Liver (tissue), 8 donors: ENCODE measurements at regions not wholly inside any gene's neighbourhood (a gene's known extent, or its start where the extent isn't known, plus 50 kb on each side); places are given as distances from the start of the nearest gene placed in this dataset.
A peak's percentile ranks its signal among the peaks of the same experiment; 100 is the strongest.

ENCODE experiments used
- DNase-seq: peaks from one replicate; pipeline ENCODE4 v3.0.0-alpha.2; 2017; ENCODE audit warnings: low spot score
- H3K27ac ChIP-seq, 2 donors: one replicate each; pipeline ENCODE4 v1.7.0; 2013; ENCODE audit warnings: inconsistent platforms in 2 of 2, low read length in 2 of 2, control low read depth in 1 of 2, low read depth in 1 of 2, mild to moderate bottlenecking in 1 of 2
- H3K27me3 ChIP-seq, 4 donors: one replicate each; pipeline versions ENCODE4 v1.6.1 to v1.7.0; 2013; ENCODE audit warnings: low read length in 3 of 4, inconsistent platforms in 1 of 4, mild to moderate bottlenecking in 1 of 4, moderate library complexity in 1 of 4; ENCODE audit not compliant: control insufficient read depth in 4 of 4, insufficient read depth in 4 of 4
- H3K36me3 ChIP-seq, 4 donors: one replicate each; pipeline versions ENCODE4 v1.6.1 to v1.7.0; 2013; ENCODE audit warnings: low read length in 3 of 4, mild to moderate bottlenecking in 3 of 4, low read depth in 1 of 4, moderate library complexity in 1 of 4; ENCODE audit not compliant: control insufficient read depth in 4 of 4, insufficient read depth in 3 of 4
- H3K4me1 ChIP-seq, 4 donors: one replicate each; pipeline versions ENCODE4 v1.6.1 to v1.7.0; 2013; ENCODE audit warnings: low read length in 3 of 4, mild to moderate bottlenecking in 3 of 4, moderate library complexity in 1 of 4; ENCODE audit not compliant: control insufficient read depth in 4 of 4, insufficient read depth in 4 of 4
- H3K4me3 ChIP-seq, 3 donors: one replicate each; pipeline versions ENCODE4 v1.6.1 to v1.7.0; 2013; ENCODE audit warnings: low read length in 3 of 3, control low read depth in 1 of 3, low read depth in 1 of 3, mild to moderate bottlenecking in 1 of 3
- H3K9ac ChIP-seq, 2 donors: one replicate each; pipeline ENCODE4 v1.7.0; 2013; ENCODE audit warnings: low read length in 2 of 2, mild to moderate bottlenecking in 2 of 2, moderate library complexity in 2 of 2, control low read depth in 1 of 2, low read depth in 1 of 2
- H3K9me3 ChIP-seq, 4 donors: one replicate each; pipeline versions ENCODE4 v1.6.1 to v1.7.0; 2013; ENCODE audit warnings: low read length in 3 of 4; ENCODE audit not compliant: control insufficient read depth in 4 of 4
- CTCF ChIP-seq: fragments of 150-350 bp; IDR thresholded peaks from 2 replicates; pipeline ENCODE4 v1.5.1; 2017; ENCODE audit warnings: improper control_type of control experiment, low read depth, low read length; ENCODE audit not compliant: missing input control
- EGR1 ChIP-seq, 2 donors: IDR thresholded peaks; 2 replicates each; pipeline ENCODE4 v1.6.1; 2016 to 2018; ENCODE audit warnings: antibody characterized with exemption in 2 of 2, low read depth in 2 of 2
- FOXA1 ChIP-seq: IDR thresholded peaks from 2 replicates; pipeline ENCODE4 v1.6.1; 2016; ENCODE audit warnings: antibody characterized with exemption
- FOXA2 ChIP-seq: IDR thresholded peaks from 2 replicates; pipeline ENCODE4 v1.6.1; 2016; ENCODE audit warnings: antibody characterized with exemption
- GABPA ChIP-seq, 2 donors: IDR thresholded peaks in 1 of 2; conservative IDR thresholded peaks in 1 of 2; 2 replicates each; pipeline ENCODE4 v1.6.1; 2016; ENCODE audit warnings: antibody characterized with exemption in 2 of 2, mild to moderate bottlenecking in 1 of 2, moderate library complexity in 1 of 2
- HNF4A ChIP-seq, 2 donors: conservative IDR thresholded peaks; 2 replicates each; pipeline ENCODE4 v1.6.1; 2016; ENCODE audit warnings: antibody characterized with exemption in 2 of 2, mild to moderate bottlenecking in 2 of 2
- HNF4G ChIP-seq: IDR thresholded peaks from 2 replicates; pipeline ENCODE4 v1.6.1; 2016; ENCODE audit warnings: antibody characterized with exemption
- JUND ChIP-seq, 2 donors: IDR thresholded peaks; 2 replicates each; pipeline ENCODE4 v1.6.1; 2016; ENCODE audit warnings: antibody characterized with exemption in 2 of 2
- NR2F2 ChIP-seq: IDR thresholded peaks from 2 replicates; pipeline ENCODE4 v1.6.1; 2016; ENCODE audit warnings: antibody characterized with exemption
- RAD21 ChIP-seq, 2 donors: IDR thresholded peaks; 2 replicates each; pipeline ENCODE4 v1.6.1; 2016; ENCODE audit warnings: antibody characterized with exemption in 2 of 2, mild to moderate bottlenecking in 2 of 2
- RXRA ChIP-seq, 2 donors: IDR thresholded peaks; 2 replicates each; pipeline ENCODE4 v1.6.1; 2017 to 2018; ENCODE audit warnings: antibody characterized with exemption in 2 of 2, mild to moderate bottlenecking in 1 of 2
- SP1 ChIP-seq: IDR thresholded peaks from 2 replicates; pipeline ENCODE4 v1.6.1; 2018; ENCODE audit warnings: antibody characterized with exemption, mild to moderate bottlenecking
- TAF1 ChIP-seq: conservative IDR thresholded peaks from 2 replicates; pipeline ENCODE4 v1.6.1; 2016; ENCODE audit warnings: antibody characterized with exemption, mild to moderate bottlenecking
- YY1 ChIP-seq: IDR thresholded peaks from 2 replicates; pipeline ENCODE4 v1.6.1; 2016; ENCODE audit warnings: antibody characterized with exemption, mild to moderate bottlenecking
- ZBTB33 ChIP-seq: IDR thresholded peaks from 2 replicates; pipeline ENCODE4 v1.6.1; 2016; ENCODE audit warnings: antibody characterized with exemption
- WGBS: extraction: QIAGEN DNeasy Blood & Tissue Kit; methylation state at CpG from one replicate; pipeline ENCODE4 v1.1.7; 2013; 5-methylcytosine and 5-hydroxymethylcytosine counted together
- TF ChIP-seq, protein P1 (sequence below): IDR thresholded peaks from 2 replicates; pipeline ENCODE4 v1.6.1; 2016; ENCODE audit warnings: antibody characterized with exemption
- TF ChIP-seq, protein P2 (sequence below): IDR thresholded peaks from 2 replicates; pipeline ENCODE4 v1.6.1; 2016; ENCODE audit warnings: antibody characterized with exemption
- TF ChIP-seq, protein P3 (sequence below): IDR thresholded peaks from 2 replicates; pipeline ENCODE4 v1.6.1; 2016; ENCODE audit warnings: antibody characterized with exemption, mild to moderate bottlenecking
- donor health status: healthy.
- donor health status: healthy.
- donor health status: healthy.
- donor health status: healthy.
- donor health status: healthy.

GRCh38 chr10:63829020-63829419 is 307.8 kb downstream of the REEP3 start:
- no peak overlapping the region for H3K9ac ChIP-seq
- H3K4me1 ChIP-seq, result no peaks in the 10 kb centered on the region

GRCh38 chr10:63829573-63830149 is 308.5 kb downstream of the REEP3 start:
- 54% methylated on average over 5 of the region's 5 CpGs for WGBS
- TF ChIP-seq, protein P1, sequence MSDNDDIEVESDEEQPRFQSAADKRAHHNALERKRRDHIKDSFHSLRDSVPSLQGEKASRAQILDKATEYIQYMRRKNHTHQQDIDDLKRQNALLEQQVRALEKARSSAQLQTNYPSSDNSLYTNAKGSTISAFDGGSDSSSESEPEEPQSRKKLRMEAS, result no peak
- TF ChIP-seq HNF4A (conservative IDR thresholded peaks at IDR 0.05), result no peak
- TF ChIP-seq RXRA (IDR thresholded peaks at IDR 0.05), result no peak
- TF ChIP-seq EGR1 (IDR thresholded peaks at IDR 0.05; ENCODE audit: low read depth in 2 of 2), result no peak
- no peak for TF ChIP-seq FOXA1
- TF ChIP-seq YY1, result no peak
- no peak for TF ChIP-seq RAD21 (IDR thresholded peaks at IDR 0.05)
- no peak for DNase-seq
- Histone ChIP-seq H3K27me3 (no peaks in the 10 kb centered on the region), H3K4me3 (no peak overlapping the region), H3K9ac (no peak overlapping the region), H3K36me3 (no peaks in the 10 kb centered on the region), H3K27ac (no peak overlapping the region), H3K9me3 (no peaks in the 10 kb centered on the region), H3K4me1 (no peaks in the 10 kb centered on the region)

More at GRCh38 chr10:63829020-63829419, 307.8 kb downstream of the REEP3 start:
- TF ChIP-seq HNF4A (conservative IDR thresholded peaks at IDR 0.05) (peak in 1 of 2 donors; percentile 5), YY1 (no peak)
- no peak overlapping the region for H3K27ac ChIP-seq
- H3K27me3 ChIP-seq, result no peaks in the 10 kb centered on the region
- 40% methylated on average over 2 of the region's 2 CpGs for WGBS
- H3K4me3 ChIP-seq, result no peak overlapping the region
- DNase-seq, result no peak
- no peaks in the 10 kb centered on the region for H3K9me3 ChIP-seq
- H3K36me3 ChIP-seq, result no peaks in the 10 kb centered on the region

DNA sequence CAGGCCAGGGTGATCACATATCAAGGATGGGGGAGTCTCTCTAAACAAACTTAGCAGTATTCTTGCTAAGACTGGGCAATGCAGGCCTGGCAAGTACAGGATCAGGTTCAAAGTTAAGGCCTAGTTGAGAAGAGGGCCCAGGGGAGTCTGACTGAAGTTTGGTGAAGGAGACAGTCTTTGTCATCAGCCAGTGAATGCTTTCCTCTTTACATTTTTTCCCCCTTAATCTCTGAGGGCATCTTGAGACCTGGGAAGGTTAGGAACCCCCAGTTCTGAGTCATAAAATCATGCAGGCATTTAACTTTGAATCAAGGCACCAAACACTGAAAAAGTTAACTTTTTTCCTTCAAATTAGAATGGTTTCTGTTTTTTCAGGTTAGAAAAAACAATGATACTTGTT is 311.5 kb downstream of the REEP3 start:
- H3K4me3 ChIP-seq, result no peak overlapping the region
- H3K9ac ChIP-seq, result no peak overlapping the region
- no peak for DNase-seq
- no peaks in the 10 kb centered on the region for H3K9me3 ChIP-seq
- H3K36me3 ChIP-seq, result no peaks in the 10 kb centered on the region
- H3K27ac ChIP-seq, result no peak overlapping the region
- H3K27me3 ChIP-seq, result no peaks in the 10 kb centered on the region
- no peak for TF ChIP-seq ZBTB33
- TF ChIP-seq HNF4A (conservative IDR thresholded peaks at IDR 0.05), result no peak
- no peak for TF ChIP-seq FOXA2
- no peak for TF ChIP-seq SP1
- TF ChIP-seq YY1, result no peak
- TF ChIP-seq GABPA (IDR thresholded peaks at IDR 0.05 in 1 of 2, conservative IDR thresholded peaks at IDR 0.05 in 1 of 2), result no peak
- TF ChIP-seq TAF1, result no peak
- no peak for TF ChIP-seq JUND (IDR thresholded peaks at IDR 0.05)
- TF ChIP-seq, protein P2, sequence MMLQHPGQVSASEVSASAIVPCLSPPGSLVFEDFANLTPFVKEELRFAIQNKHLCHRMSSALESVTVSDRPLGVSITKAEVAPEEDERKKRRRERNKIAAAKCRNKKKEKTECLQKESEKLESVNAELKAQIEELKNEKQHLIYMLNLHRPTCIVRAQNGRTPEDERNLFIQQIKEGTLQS, result no peak
- TF ChIP-seq EGR1 (IDR thresholded peaks at IDR 0.05; ENCODE audit: low read depth in 2 of 2), result no peak
- TF ChIP-seq RXRA (IDR thresholded peaks at IDR 0.05), result no peak
- TF ChIP-seq, protein P3, sequence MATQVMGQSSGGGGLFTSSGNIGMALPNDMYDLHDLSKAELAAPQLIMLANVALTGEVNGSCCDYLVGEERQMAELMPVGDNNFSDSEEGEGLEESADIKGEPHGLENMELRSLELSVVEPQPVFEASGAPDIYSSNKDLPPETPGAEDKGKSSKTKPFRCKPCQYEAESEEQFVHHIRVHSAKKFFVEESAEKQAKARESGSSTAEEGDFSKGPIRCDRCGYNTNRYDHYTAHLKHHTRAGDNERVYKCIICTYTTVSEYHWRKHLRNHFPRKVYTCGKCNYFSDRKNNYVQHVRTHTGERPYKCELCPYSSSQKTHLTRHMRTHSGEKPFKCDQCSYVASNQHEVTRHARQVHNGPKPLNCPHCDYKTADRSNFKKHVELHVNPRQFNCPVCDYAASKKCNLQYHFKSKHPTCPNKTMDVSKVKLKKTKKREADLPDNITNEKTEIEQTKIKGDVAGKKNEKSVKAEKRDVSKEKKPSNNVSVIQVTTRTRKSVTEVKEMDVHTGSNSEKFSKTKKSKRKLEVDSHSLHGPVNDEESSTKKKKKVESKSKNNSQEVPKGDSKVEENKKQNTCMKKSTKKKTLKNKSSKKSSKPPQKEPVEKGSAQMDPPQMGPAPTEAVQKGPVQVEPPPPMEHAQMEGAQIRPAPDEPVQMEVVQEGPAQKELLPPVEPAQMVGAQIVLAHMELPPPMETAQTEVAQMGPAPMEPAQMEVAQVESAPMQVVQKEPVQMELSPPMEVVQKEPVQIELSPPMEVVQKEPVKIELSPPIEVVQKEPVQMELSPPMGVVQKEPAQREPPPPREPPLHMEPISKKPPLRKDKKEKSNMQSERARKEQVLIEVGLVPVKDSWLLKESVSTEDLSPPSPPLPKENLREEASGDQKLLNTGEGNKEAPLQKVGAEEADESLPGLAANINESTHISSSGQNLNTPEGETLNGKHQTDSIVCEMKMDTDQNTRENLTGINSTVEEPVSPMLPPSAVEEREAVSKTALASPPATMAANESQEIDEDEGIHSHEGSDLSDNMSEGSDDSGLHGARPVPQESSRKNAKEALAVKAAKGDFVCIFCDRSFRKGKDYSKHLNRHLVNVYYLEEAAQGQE, result no peak
- no peak for TF ChIP-seq NR2F2
- no peak for TF ChIP-seq CTCF
- TF ChIP-seq HNF4G, result no peak
- TF ChIP-seq, protein P1, result no peak
- no peaks in the 10 kb centered on the region for H3K4me1 ChIP-seq
